Panc1 (cell line): ENCODE measurements at regions not wholly inside any gene's neighbourhood (a gene's known extent, or its start where the extent isn't known, plus 50 kb on each side); places are given as distances from the start of the nearest gene placed in this dataset.

Experiments used
- POLR2AphosphoS5 ChIP-seq: IDR thresholded peaks from 2 replicates; pipeline ENCODE4 v1.6.1; 2012; ENCODE audit warnings: mild to moderate bottlenecking, low read depth, low read length, moderate library complexity
- TCF7L2 ChIP-seq: IDR thresholded peaks from 2 replicates; pipeline ENCODE4 v1.6.1; 2011; ENCODE audit warnings: mild to moderate bottlenecking, low read depth, low read length, inconsistent platforms
- TF ChIP-seq, protein P1 (sequence below): fragments of 450-650 bp; IDR thresholded peaks from 2 replicates; pipeline ENCODE4 v1.5.1; 2017; ENCODE audit warnings: mild to moderate bottlenecking

DNA sequence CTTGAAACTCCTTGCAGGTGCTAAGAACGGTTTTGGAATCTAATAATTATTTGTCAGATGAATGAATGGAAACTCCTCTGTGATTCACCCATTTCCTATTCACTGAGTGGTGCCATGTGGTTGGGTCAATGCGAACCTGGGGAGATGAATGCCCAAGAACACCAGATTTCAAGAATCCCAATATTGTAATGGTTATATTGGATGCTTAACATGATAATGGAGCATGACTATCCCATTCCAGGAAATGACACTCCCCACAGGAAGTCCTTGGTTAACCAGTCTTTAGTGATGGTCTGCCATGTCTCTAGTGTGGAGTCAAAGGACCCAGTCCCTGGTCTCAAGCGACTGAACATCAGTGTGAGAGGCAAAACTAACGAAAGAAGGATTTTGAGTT is 67.9 kb upstream of the ST3GAL5 start:
- TF ChIP-seq, protein P1, sequence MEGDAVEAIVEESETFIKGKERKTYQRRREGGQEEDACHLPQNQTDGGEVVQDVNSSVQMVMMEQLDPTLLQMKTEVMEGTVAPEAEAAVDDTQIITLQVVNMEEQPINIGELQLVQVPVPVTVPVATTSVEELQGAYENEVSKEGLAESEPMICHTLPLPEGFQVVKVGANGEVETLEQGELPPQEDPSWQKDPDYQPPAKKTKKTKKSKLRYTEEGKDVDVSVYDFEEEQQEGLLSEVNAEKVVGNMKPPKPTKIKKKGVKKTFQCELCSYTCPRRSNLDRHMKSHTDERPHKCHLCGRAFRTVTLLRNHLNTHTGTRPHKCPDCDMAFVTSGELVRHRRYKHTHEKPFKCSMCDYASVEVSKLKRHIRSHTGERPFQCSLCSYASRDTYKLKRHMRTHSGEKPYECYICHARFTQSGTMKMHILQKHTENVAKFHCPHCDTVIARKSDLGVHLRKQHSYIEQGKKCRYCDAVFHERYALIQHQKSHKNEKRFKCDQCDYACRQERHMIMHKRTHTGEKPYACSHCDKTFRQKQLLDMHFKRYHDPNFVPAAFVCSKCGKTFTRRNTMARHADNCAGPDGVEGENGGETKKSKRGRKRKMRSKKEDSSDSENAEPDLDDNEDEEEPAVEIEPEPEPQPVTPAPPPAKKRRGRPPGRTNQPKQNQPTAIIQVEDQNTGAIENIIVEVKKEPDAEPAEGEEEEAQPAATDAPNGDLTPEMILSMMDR = no peak
- no peak for TF ChIP-seq POLR2AphosphoS5
- TF ChIP-seq TCF7L2 = no peak
